HG03103 (cell line): ENCODE measurements at regions not wholly inside any gene's neighbourhood (a gene's known extent, or its start where the extent isn't known, plus 50 kb on each side); places are given as distances from the start of the nearest gene placed in this dataset.
"Not testable (repeated sequence)": the region's sequence is repeated elsewhere in the genome, so short reads cannot be mapped to it uniquely, and the experiment has no call there.

Experiments used
- ATAC-seq: cut with Tn5 transposase; IDR thresholded peaks from one replicate; pipeline ENCODE4 v1.9.1; 2021; ENCODE audit warnings: low read depth; ENCODE audit not compliant: unreplicated experiment

GRCh38 chr4:164526933-164527583 lies 226.9 kb upstream of the SMIM31 start:
- ATAC-seq: no peak

GRCh38 chr4:164529058-164529457 lies 224.9 kb upstream of the SMIM31 start:
- no peak for ATAC-seq

GRCh38 chr4:164529486-164529885 lies 224.4 kb upstream of the SMIM31 start:
- ATAC-seq: no peak

- no peak for ATAC-seq
Measured at GRCh38 chr4:164531336-164531735, 222.6 kb upstream of the SMIM31 start.

- no peak for ATAC-seq
Measured at GRCh38 chr4:164536814-164537213, 217.1 kb upstream of the SMIM31 start.

GRCh38 chr4:164538097-164538496 lies 215.8 kb upstream of the SMIM31 start:
- ATAC-seq: no peak

GRCh38 chr4:164540987-164541386 lies 212.9 kb upstream of the SMIM31 start:
- no peak for ATAC-seq

GRCh38 chr4:164542431-164542830 lies 211.5 kb upstream of the SMIM31 start:
- ATAC-seq: no peak

- no peak for ATAC-seq
Measured at GRCh38 chr4:164550989-164551712, 202.8 kb upstream of the SMIM31 start.

- no peak for ATAC-seq
Measured at GRCh38 chr4:164551713-164552040, 202.3 kb upstream of the SMIM31 start.

GRCh38 chr4:164571593-164572390 lies 182.1 kb upstream of the SMIM31 start:
- ATAC-seq: no peak

- ATAC-seq: no peak
Measured at GRCh38 chr4:164572877-164573279, 181.1 kb upstream of the SMIM31 start.

GRCh38 chr4:164575861-164576260 lies 178.1 kb upstream of the SMIM31 start:
- ATAC-seq: no peak

- ATAC-seq: no peak
Measured at GRCh38 chr4:164579270-164579942, 174.5 kb upstream of the SMIM31 start.

- ATAC-seq: no peak
Measured at GRCh38 chr4:164591666-164592065, 162.3 kb upstream of the SMIM31 start.

- ATAC-seq: no peak
Measured at GRCh38 chr4:164595751-164596150, 158.2 kb upstream of the SMIM31 start.

GRCh38 chr4:164596318-164596878 lies 157.5 kb upstream of the SMIM31 start:
- ATAC-seq: no peak

- ATAC-seq: no peak
Measured at GRCh38 chr4:164596927-164597326, 157.0 kb upstream of the SMIM31 start.

GRCh38 chr4:164601653-164602052 lies 152.3 kb upstream of the SMIM31 start:
- ATAC-seq: no peak

- not testable (repeated sequence) for ATAC-seq
Measured at GRCh38 chr4:164605791-164606190, 148.1 kb upstream of the SMIM31 start.

- ATAC-seq: peak; percentile 98
Measured at GRCh38 chr4:164606478-164606877, 147.5 kb upstream of the SMIM31 start.
